ENCODE measurements at regions not wholly inside any gene's neighbourhood (a gene's known extent, or its start where the extent isn't known, plus 50 kb on each side); places are given as distances from the start of the nearest gene placed in this dataset.

GRCh38 chr7:12967322-12967721 is 279.9 kb downstream of the ARL4A start:
- ATAC-seq = no peak
- H3K27me3 Mint-ChIP-seq (ENCODE audit: low read depth) = peaks cover 11% of the 10 kb centered on the region
- no peaks in the 10 kb centered on the region for H3K4me1 Mint-ChIP-seq (ENCODE audit: low read depth)
- H3K36me3 Mint-ChIP-seq (ENCODE audit: insufficient read depth) = no peaks in the 10 kb centered on the region
- no peak for DNase-seq
- no peak overlapping the region for H3K4me3 Mint-ChIP-seq
- H3K9me3 Mint-ChIP-seq = no peaks in the 10 kb centered on the region

- ATAC-seq (no peak), DNase-seq (no peak)
- Mint-ChIP-seq H3K36me3 (ENCODE audit: insufficient read depth) (no peaks in the 10 kb centered on the region), H3K9me3 (no peaks in the 10 kb centered on the region), H3K4me1 (ENCODE audit: low read depth) (no peaks in the 10 kb centered on the region), H3K4me3 (no peak overlapping the region), H3K27me3 (ENCODE audit: low read depth) (peaks cover 8% of the 10 kb centered on the region)
Measured at GRCh38 chr7:12968836-12969422, 281.5 kb downstream of the ARL4A start.

- no peaks in the 10 kb centered on the region for H3K36me3 Mint-ChIP-seq (ENCODE audit: insufficient read depth)
- ATAC-seq (no peak), DNase-seq (no peak)
- H3K27me3 Mint-ChIP-seq (ENCODE audit: low read depth) = peaks cover 6% of the 10 kb centered on the region
- no peaks in the 10 kb centered on the region for H3K4me1 Mint-ChIP-seq (ENCODE audit: low read depth)
- no peak overlapping the region for H3K4me3 Mint-ChIP-seq
- no peaks in the 10 kb centered on the region for H3K9me3 Mint-ChIP-seq
Measured at GRCh38 chr7:12970626-12971025, 283.2 kb downstream of the ARL4A start.

- Mint-ChIP-seq H3K4me1 (ENCODE audit: low read depth) (no peaks in the 10 kb centered on the region), H3K9me3 (no peaks in the 10 kb centered on the region), H3K27me3 (ENCODE audit: low read depth) (peaks cover 7% of the 10 kb centered on the region), H3K4me3 (no peak overlapping the region), H3K36me3 (ENCODE audit: insufficient read depth) (no peaks in the 10 kb centered on the region)
- no peak for ATAC-seq
- no peak for DNase-seq
Measured at GRCh38 chr7:12974451-12975166, 287.2 kb downstream of the ARL4A start.

GRCh38 chr7:12975412-12975811 is 288.0 kb downstream of the ARL4A start:
- H3K36me3 Mint-ChIP-seq (ENCODE audit: insufficient read depth) = no peaks in the 10 kb centered on the region
- no peak for DNase-seq
- no peaks in the 10 kb centered on the region for H3K4me1 Mint-ChIP-seq (ENCODE audit: low read depth)
- no peak overlapping the region for H3K4me3 Mint-ChIP-seq
- peaks cover 5% of the 10 kb centered on the region for H3K27me3 Mint-ChIP-seq (ENCODE audit: low read depth)
- no peaks in the 10 kb centered on the region for H3K9me3 Mint-ChIP-seq
- no peak for ATAC-seq

GRCh38 chr7:12979181-12979580 is 291.7 kb downstream of the ARL4A start:
- Mint-ChIP-seq H3K9me3 (no peaks in the 10 kb centered on the region), H3K4me3 (no peak overlapping the region), H3K27me3 (ENCODE audit: low read depth) (peaks cover 5% of the 10 kb centered on the region), H3K36me3 (ENCODE audit: insufficient read depth) (no peaks in the 10 kb centered on the region), H3K4me1 (ENCODE audit: low read depth) (no peaks in the 10 kb centered on the region)
- ATAC-seq (no peak), DNase-seq (no peak)

- ATAC-seq (no peak), DNase-seq (no peak)
- Mint-ChIP-seq H3K9me3 (no peaks in the 10 kb centered on the region), H3K4me1 (ENCODE audit: low read depth) (no peaks in the 10 kb centered on the region), H3K27me3 (ENCODE audit: low read depth) (peaks cover 4% of the 10 kb centered on the region), H3K36me3 (ENCODE audit: insufficient read depth) (no peaks in the 10 kb centered on the region), H3K4me3 (no peak overlapping the region)
Measured at GRCh38 chr7:12982178-12982577, 294.7 kb downstream of the ARL4A start.

- Mint-ChIP-seq H3K36me3 (ENCODE audit: insufficient read depth) (no peaks in the 10 kb centered on the region), H3K4me3 (no peak overlapping the region)
- ATAC-seq = no peak
Measured at GRCh38 chr7:12984117-12984516, 296.7 kb downstream of the ARL4A start.

GRCh38 chr7:12985228-12985627 is 297.8 kb downstream of the ARL4A start:
- ATAC-seq (no peak), DNase-seq (no peak)
- H3K9me3 Mint-ChIP-seq = no peaks in the 10 kb centered on the region
- H3K4me1 Mint-ChIP-seq (ENCODE audit: low read depth) = no peaks in the 10 kb centered on the region
- peaks cover 2% of the 10 kb centered on the region for H3K27me3 Mint-ChIP-seq (ENCODE audit: low read depth)
- H3K4me3 Mint-ChIP-seq = no peak overlapping the region
- no peaks in the 10 kb centered on the region for H3K36me3 Mint-ChIP-seq (ENCODE audit: insufficient read depth)

More at GRCh38 chr7:12984117-12984516, 296.7 kb downstream of the ARL4A start:
- Mint-ChIP-seq H3K27me3 (ENCODE audit: low read depth) (peaks cover 4% of the 10 kb centered on the region), H3K9me3 (no peaks in the 10 kb centered on the region), H3K4me1 (ENCODE audit: low read depth) (no peaks in the 10 kb centered on the region)
- no peak for DNase-seq

GRCh38 chr7:12985752-12986151 is 298.3 kb downstream of the ARL4A start:
- ATAC-seq (no peak), DNase-seq (no peak)
- no peak overlapping the region for H3K4me3 Mint-ChIP-seq
- no peaks in the 10 kb centered on the region for H3K4me1 Mint-ChIP-seq (ENCODE audit: low read depth)
- no peaks in the 10 kb centered on the region for H3K36me3 Mint-ChIP-seq (ENCODE audit: insufficient read depth)
- peaks cover 2% of the 10 kb centered on the region for H3K27me3 Mint-ChIP-seq (ENCODE audit: low read depth)
- no peaks in the 10 kb centered on the region for H3K9me3 Mint-ChIP-seq

- no peaks in the 10 kb centered on the region for H3K4me1 Mint-ChIP-seq (ENCODE audit: low read depth)
- H3K9me3 Mint-ChIP-seq = no peaks in the 10 kb centered on the region
- peaks cover 2% of the 10 kb centered on the region for H3K27me3 Mint-ChIP-seq (ENCODE audit: low read depth)
- ATAC-seq (no peak), DNase-seq (no peak)
- H3K4me3 Mint-ChIP-seq = no peak overlapping the region
- no peaks in the 10 kb centered on the region for H3K36me3 Mint-ChIP-seq (ENCODE audit: insufficient read depth)
Measured at GRCh38 chr7:12987238-12987637, 299.8 kb downstream of the ARL4A start.

GRCh38 chr7:12990440-12990839 is 303.0 kb downstream of the ARL4A start:
- Mint-ChIP-seq H3K36me3 (ENCODE audit: insufficient read depth) (no peaks in the 10 kb centered on the region), H3K4me3 (no peak overlapping the region), H3K9me3 (no peaks in the 10 kb centered on the region), H3K4me1 (ENCODE audit: low read depth) (no peaks in the 10 kb centered on the region), H3K27me3 (ENCODE audit: low read depth) (no peaks in the 10 kb centered on the region)
- ATAC-seq (no peak), DNase-seq (no peak)

GRCh38 chr7:12993025-12993424 is 305.6 kb downstream of the ARL4A start:
- H3K27me3 Mint-ChIP-seq (ENCODE audit: low read depth) = no peaks in the 10 kb centered on the region
- no peaks in the 10 kb centered on the region for H3K4me1 Mint-ChIP-seq (ENCODE audit: low read depth)
- ATAC-seq (no peak), DNase-seq (no peak)
- H3K4me3 Mint-ChIP-seq = no peak overlapping the region
- H3K36me3 Mint-ChIP-seq (ENCODE audit: insufficient read depth) = no peaks in the 10 kb centered on the region
- no peaks in the 10 kb centered on the region for H3K9me3 Mint-ChIP-seq

GRCh38 chr7:12995912-12996469 is 308.6 kb downstream of the ARL4A start:
- ATAC-seq (no peak), DNase-seq (no peak)
- Mint-ChIP-seq H3K4me3 (no peak overlapping the region), H3K27me3 (ENCODE audit: low read depth) (no peaks in the 10 kb centered on the region), H3K9me3 (peaks cover 5% of the 10 kb centered on the region), H3K36me3 (ENCODE audit: insufficient read depth) (no peaks in the 10 kb centered on the region), H3K4me1 (ENCODE audit: low read depth) (no peaks in the 10 kb centered on the region)

GRCh38 chr7:13007331-13007730 is 319.9 kb downstream of the ARL4A start:
- Mint-ChIP-seq H3K4me3 (no peak overlapping the region), H3K4me1 (ENCODE audit: low read depth) (no peaks in the 10 kb centered on the region), H3K9me3 (no peaks in the 10 kb centered on the region), H3K36me3 (ENCODE audit: insufficient read depth) (no peaks in the 10 kb centered on the region), H3K27me3 (ENCODE audit: low read depth) (peaks cover 21% of the 10 kb centered on the region)
- ATAC-seq (no peak), DNase-seq (no peak)

Data from activated T-cell treated with anti-CD3 and anti-CD28 coated beads, Interleukin-2, amount 50 U/mL, for 4 hours (primary cell).